Chondrocyte (in vitro differentiated cells): ENCODE measurements at regions not wholly inside any gene's neighbourhood (a gene's known extent, or its start where the extent isn't known, plus 50 kb on each side); places are given as distances from the start of the nearest gene placed in this dataset.

ENCODE experiments used
- DNase-seq: peaks from one replicate; pipeline ENCODE4 v3.0.0; 2021; ENCODE audit warnings: mixed read lengths, low spot score
- H3K27ac Mint-ChIP-seq: one replicate; pipeline ENCODE4 v1.8.0; 2021; ENCODE audit warnings: mild to moderate bottlenecking, moderate library complexity, mixed read lengths; ENCODE audit not compliant: unreplicated experiment
- H3K27me3 Mint-ChIP-seq: 2 replicates; pipeline ENCODE4 v1.8.0; 2021; ENCODE audit warnings: low read depth, mixed read lengths
- H3K36me3 Mint-ChIP-seq: 2 replicates; pipeline ENCODE4 v1.8.0; 2021; ENCODE audit warnings: low read depth, mixed read lengths
- H3K4me1 Mint-ChIP-seq: 2 replicates; pipeline ENCODE4 v1.8.0; 2021; ENCODE audit warnings: low read depth, mild to moderate bottlenecking, mixed read lengths
- H3K4me3 Mint-ChIP-seq: one replicate; pipeline ENCODE4 v1.8.0; 2021; ENCODE audit warnings: mild to moderate bottlenecking, moderate library complexity, mixed read lengths; ENCODE audit not compliant: unreplicated experiment
- H3K9me3 Mint-ChIP-seq: 2 replicates; pipeline ENCODE4 v1.8.0; 2021; ENCODE audit warnings: low read depth, mixed read lengths
- TF ChIP-seq, protein P1 (sequence below): fragments of 200-600 bp; sonication (generic); IDR thresholded peaks from 2 replicates; pipeline ENCODE4 v1.5.0; 2021; ENCODE audit warnings: antibody characterized with exemption, mild to moderate bottlenecking, moderate library complexity

DNA sequence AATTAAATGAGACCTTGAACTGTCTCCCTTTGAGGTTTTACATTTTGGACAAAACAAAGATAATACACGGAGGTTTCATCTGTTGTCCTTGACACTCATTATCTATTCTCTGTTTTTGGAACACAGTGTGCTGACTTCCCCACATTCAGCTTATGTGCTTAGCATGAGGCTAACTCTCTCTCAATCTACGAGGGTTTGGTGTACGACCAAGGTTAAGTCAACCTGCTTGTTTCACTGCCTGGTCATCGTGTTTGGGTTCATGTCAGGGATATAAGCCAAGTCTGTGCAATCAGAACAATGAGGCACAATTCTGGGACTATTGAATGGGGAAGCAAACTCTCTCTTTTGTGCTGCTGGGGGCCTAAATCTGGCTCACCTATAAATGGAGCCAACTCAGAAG is 328.5 kb upstream of the USP25 start:
- H3K27ac Mint-ChIP-seq = no peak overlapping the region
- peaks cover 6% of the 10 kb centered on the region for H3K9me3 Mint-ChIP-seq
- no peak for DNase-seq
- H3K4me3 Mint-ChIP-seq = no peak overlapping the region
- no peaks in the 10 kb centered on the region for H3K4me1 Mint-ChIP-seq
- peaks cover 2% of the 10 kb centered on the region for H3K36me3 Mint-ChIP-seq
- no peaks in the 10 kb centered on the region for H3K27me3 Mint-ChIP-seq
- TF ChIP-seq, protein P1, sequence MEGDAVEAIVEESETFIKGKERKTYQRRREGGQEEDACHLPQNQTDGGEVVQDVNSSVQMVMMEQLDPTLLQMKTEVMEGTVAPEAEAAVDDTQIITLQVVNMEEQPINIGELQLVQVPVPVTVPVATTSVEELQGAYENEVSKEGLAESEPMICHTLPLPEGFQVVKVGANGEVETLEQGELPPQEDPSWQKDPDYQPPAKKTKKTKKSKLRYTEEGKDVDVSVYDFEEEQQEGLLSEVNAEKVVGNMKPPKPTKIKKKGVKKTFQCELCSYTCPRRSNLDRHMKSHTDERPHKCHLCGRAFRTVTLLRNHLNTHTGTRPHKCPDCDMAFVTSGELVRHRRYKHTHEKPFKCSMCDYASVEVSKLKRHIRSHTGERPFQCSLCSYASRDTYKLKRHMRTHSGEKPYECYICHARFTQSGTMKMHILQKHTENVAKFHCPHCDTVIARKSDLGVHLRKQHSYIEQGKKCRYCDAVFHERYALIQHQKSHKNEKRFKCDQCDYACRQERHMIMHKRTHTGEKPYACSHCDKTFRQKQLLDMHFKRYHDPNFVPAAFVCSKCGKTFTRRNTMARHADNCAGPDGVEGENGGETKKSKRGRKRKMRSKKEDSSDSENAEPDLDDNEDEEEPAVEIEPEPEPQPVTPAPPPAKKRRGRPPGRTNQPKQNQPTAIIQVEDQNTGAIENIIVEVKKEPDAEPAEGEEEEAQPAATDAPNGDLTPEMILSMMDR = no peak

DNA sequence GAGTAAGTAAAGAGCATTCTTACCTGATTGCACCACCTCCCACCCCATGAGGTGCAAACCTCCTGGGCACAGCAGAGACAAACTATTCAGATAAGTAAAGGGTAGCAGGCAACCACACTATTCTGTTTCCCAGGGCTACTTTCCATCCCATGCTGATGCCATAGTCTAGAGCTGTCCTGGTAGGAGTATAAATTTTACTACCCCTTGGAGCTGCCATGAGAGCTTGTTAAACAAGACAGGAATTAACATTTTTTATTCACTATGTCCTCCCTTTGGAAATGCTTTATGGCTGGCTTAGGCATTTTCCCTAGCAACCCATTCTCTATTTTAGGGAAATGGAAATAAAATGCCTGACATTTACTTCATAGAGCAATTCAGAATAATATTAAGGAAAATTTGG is 324.6 kb upstream of the USP25 start:
- Mint-ChIP-seq H3K27ac (no peak overlapping the region), H3K4me3 (no peak overlapping the region), H3K36me3 (peaks cover 2% of the 10 kb centered on the region), H3K4me1 (no peaks in the 10 kb centered on the region), H3K9me3 (peaks cover 6% of the 10 kb centered on the region), H3K27me3 (no peaks in the 10 kb centered on the region)
- TF ChIP-seq, protein P1 = no peak
- DNase-seq = no peak

DNA sequence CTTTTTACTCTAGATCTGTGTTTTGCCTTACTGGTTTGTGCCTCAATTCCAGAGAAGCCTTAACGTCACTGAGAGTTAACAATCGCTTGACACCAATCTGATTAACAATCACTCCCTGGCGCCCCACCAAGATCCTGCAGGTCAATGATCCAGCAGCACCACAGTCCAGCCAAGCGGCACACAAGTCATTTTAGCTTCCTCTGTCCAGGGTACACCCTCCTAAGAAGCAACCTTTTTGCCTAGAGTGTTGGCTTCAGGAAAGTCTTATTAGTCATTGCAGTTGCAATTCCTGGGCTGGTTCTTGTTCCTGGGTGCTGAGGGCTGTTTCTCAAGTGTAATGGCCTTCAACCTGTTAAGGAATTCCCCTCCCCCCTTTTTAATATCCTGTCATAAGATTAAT is 323.0 kb upstream of the USP25 start:
- TF ChIP-seq, protein P1 = no peak
- Mint-ChIP-seq H3K4me1 (no peaks in the 10 kb centered on the region), H3K9me3 (peaks cover 6% of the 10 kb centered on the region), H3K27ac (no peak overlapping the region), H3K27me3 (no peaks in the 10 kb centered on the region), H3K36me3 (peaks cover 2% of the 10 kb centered on the region), H3K4me3 (no peak overlapping the region)
- DNase-seq = no peak

DNA sequence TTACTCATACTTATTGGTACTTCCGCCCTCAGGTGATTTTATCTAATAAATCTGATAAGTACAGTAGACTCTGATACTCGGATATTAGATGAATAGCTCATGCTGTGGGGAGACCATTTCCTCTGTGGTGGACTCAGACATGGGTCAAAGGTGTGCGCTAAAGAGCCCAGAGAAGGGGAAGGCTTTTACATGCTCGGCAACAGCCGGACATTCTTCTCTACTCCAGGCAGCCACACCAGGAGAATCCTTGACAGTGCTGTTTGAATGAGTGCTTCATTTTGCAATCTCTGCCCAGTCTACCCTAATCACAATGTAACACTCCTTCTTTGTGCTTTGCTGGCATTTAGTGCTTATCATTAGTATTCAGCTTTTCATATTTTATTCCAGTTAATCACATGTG is 322.2 kb upstream of the USP25 start:
- H3K36me3 Mint-ChIP-seq = peaks cover 2% of the 10 kb centered on the region
- TF ChIP-seq, protein P1 = no peak
- H3K9me3 Mint-ChIP-seq = peaks cover 9% of the 10 kb centered on the region
- no peak overlapping the region for H3K27ac Mint-ChIP-seq
- H3K27me3 Mint-ChIP-seq = no peaks in the 10 kb centered on the region
- H3K4me3 Mint-ChIP-seq = no peak overlapping the region
- no peak for DNase-seq
- H3K4me1 Mint-ChIP-seq = no peaks in the 10 kb centered on the region

DNA sequence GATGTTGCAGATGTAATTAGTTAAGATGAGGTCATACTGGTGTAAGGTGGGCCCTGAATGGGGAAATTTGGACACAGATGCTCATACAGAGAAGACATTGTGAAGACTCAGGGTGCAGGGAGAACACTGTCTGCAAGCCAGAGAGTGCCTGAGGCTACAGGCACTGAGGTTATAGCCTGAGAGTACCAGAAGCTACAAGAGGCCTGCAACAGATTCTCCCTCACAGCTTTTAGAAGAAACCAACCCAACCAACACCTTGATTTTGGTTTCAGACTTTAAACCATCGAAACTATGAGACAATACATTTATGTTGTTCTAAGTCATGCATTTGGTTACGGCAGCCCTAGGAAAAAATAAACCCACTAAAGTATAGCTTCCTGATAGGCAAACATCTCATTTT is 321.7 kb upstream of the USP25 start:
- H3K4me1 Mint-ChIP-seq = no peaks in the 10 kb centered on the region
- H3K9me3 Mint-ChIP-seq = peaks cover 6% of the 10 kb centered on the region
- no peaks in the 10 kb centered on the region for H3K27me3 Mint-ChIP-seq
- no peak overlapping the region for H3K27ac Mint-ChIP-seq
- H3K4me3 Mint-ChIP-seq = no peak overlapping the region
- DNase-seq = no peak
- peaks cover under 1% of the 10 kb centered on the region for H3K36me3 Mint-ChIP-seq
- TF ChIP-seq, protein P1 = no peak
